ENCODE measurements at regions not wholly inside any gene's neighbourhood (a gene's known extent, or its start where the extent isn't known, plus 50 kb on each side); places are given as distances from the start of the nearest gene placed in this dataset.

GRCh38 chr20:22819784-22820183, 215.3 kb upstream of the SSTR4 start:
- peak overlapping the region in 1 of 8 donors; percentile 0 for H3K27ac ChIP-seq
- H3K27me3 ChIP-seq (replicated peaks in 1 of 7), result no peaks in the 10 kb centered on the region
- H3K4me3 ChIP-seq, result no peak overlapping the region
- WGBS, 5 donors, result 51 to 67% (median 59%) methylated on average over 2 of the region's 2 CpGs
- TF ChIP-seq CTCF (IDR thresholded peaks at IDR 0.05 in 8 of 11, conservative IDR thresholded peaks at IDR 0.05 in 3 of 11) (no peak), POLR2AphosphoS5 (IDR thresholded peaks at IDR 0.05) (no peak), POLR2A (IDR thresholded peaks at IDR 0.05) (no peak)
- no peaks in the 10 kb centered on the region for H3K9me3 ChIP-seq
- intact Hi-C loops (cut with DNase I; ENCODE audit: low total_unique reads), result no loop called here
- no peaks in the 10 kb centered on the region for H3K36me3 ChIP-seq
- no peak for DNase-seq
- no peaks in the 10 kb centered on the region for H3K4me1 ChIP-seq

DNA sequence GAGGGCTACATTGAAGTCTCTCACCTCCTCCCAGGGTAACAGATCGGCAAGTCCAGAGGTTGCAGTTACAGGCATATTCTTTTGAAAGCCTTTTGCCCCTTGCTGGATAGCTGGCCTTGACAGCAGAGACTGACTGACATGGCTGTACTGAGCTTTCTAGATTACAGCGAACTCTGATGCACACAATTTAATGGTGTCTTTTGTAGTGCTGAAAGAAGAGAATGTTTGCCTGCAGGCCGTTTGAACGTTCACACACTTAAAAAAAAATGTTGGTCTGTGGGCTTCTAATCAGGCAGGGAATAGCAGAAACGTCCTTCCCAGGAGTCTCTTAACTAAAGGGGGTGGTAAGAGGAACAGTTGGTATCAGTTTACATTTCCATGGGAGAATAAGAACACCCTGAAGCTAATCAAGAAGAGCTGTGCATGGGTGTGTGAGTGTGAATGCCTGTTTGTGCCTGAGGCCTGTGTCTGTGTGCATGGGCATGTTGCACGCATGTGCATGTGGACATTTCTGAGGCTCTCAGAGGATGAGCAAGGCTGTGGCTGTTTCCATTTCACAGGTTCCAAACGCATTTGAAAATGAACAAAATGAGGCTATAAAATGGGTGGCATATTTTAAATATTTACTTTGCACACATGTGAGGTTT, 213.9 kb upstream of the SSTR4 start:
- no peak overlapping the region for H3K4me3 ChIP-seq
- H3K36me3 ChIP-seq, result no peaks in the 10 kb centered on the region
- no peak overlapping the region for H3K27ac ChIP-seq
- 80 to 90% (median 85%) methylated on average over 7 of the region's 7 CpGs for WGBS, 5 donors
- intact Hi-C loops (cut with DNase I; ENCODE audit: low total_unique reads), result no loop called here
- no peaks in the 10 kb centered on the region for H3K9me3 ChIP-seq
- no peaks in the 10 kb centered on the region for H3K27me3 ChIP-seq (replicated peaks in 1 of 7)
- no peak for TF ChIP-seq POLR2AphosphoS5 (IDR thresholded peaks at IDR 0.05)
- TF ChIP-seq CTCF (IDR thresholded peaks at IDR 0.05 in 8 of 11, conservative IDR thresholded peaks at IDR 0.05 in 3 of 11), result no peak
- TF ChIP-seq POLR2A (IDR thresholded peaks at IDR 0.05), result no peak
- DNase-seq, result no peak
- H3K4me1 ChIP-seq, result no peaks in the 10 kb centered on the region

- Histone ChIP-seq H3K9me3 (no peaks in the 10 kb centered on the region), H3K27ac (no peak overlapping the region), H3K36me3 (no peaks in the 10 kb centered on the region), H3K27me3 (replicated peaks in 1 of 7) (no peaks in the 10 kb centered on the region), H3K4me3 (no peak overlapping the region), H3K4me1 (no peaks in the 10 kb centered on the region)
- intact Hi-C loops (cut with DNase I; ENCODE audit: low total_unique reads), result no loop called here
- DNase-seq, result no peak
- TF ChIP-seq POLR2A (IDR thresholded peaks at IDR 0.05), result no peak
- TF ChIP-seq POLR2AphosphoS5 (IDR thresholded peaks at IDR 0.05), result no peak
- no peak for TF ChIP-seq CTCF (IDR thresholded peaks at IDR 0.05 in 8 of 11, conservative IDR thresholded peaks at IDR 0.05 in 3 of 11)
- WGBS, 5 donors, result 31 to 70% (median 64%) methylated on average over 2 to 4 of the region's 4 CpGs
Observed at GRCh38 chr20:22821796-22822195, 213.3 kb upstream of the SSTR4 start.

DNA sequence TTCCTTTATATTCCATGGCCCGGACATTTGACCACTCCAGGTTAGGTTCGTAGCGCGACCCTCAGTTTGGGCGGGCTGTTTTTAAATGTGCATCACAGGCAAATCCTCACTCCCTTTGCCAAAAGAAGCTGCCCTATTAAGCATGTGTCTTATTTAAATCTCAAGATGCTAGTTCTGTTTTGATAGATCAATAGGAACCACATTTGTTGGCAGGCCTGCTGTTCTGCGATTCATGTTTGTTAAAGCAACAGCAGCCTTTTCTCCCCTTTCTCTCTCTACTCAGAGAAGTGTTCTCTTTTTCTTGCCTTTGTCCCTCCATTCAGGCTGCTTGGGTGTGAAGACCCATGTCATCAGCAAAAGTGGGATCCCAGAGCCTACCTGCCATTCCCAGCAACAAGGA, 212.0 kb upstream of the SSTR4 start:
- DNase-seq, result no peak
- 86 to 96% (median 92%) methylated on average over 6 of the region's 6 CpGs for WGBS, 5 donors
- TF ChIP-seq POLR2AphosphoS5 (IDR thresholded peaks at IDR 0.05) (no peak), POLR2A (IDR thresholded peaks at IDR 0.05) (no peak), CTCF (IDR thresholded peaks at IDR 0.05 in 8 of 11, conservative IDR thresholded peaks at IDR 0.05 in 3 of 11) (no peak)
- Histone ChIP-seq H3K4me1 (no peaks in the 10 kb centered on the region), H3K36me3 (no peaks in the 10 kb centered on the region), H3K9me3 (no peaks in the 10 kb centered on the region), H3K4me3 (no peak overlapping the region), H3K27me3 (replicated peaks in 1 of 7) (no peaks in the 10 kb centered on the region), H3K27ac (no peak overlapping the region)
- intact Hi-C loops (cut with DNase I; ENCODE audit: low total_unique reads), result no loop called here
